NB4 (cell line): ENCODE measurements at regions not wholly inside any gene's neighbourhood (a gene's known extent, or its start where the extent isn't known, plus 50 kb on each side); places are given as distances from the start of the nearest gene placed in this dataset.

Experiments
- MAX ChIP-seq: IDR thresholded peaks from 2 replicates; pipeline ENCODE4 v1.6.1; 2011; ENCODE audit warnings: low read depth, low read length
- POLR2A ChIP-seq: IDR thresholded peaks from 2 replicates; pipeline ENCODE4 v1.6.1; 2011; ENCODE audit warnings: mild to moderate bottlenecking; ENCODE audit not compliant: insufficient read length; ENCODE audit errors: extremely low read depth
- TF ChIP-seq, protein P1 (sequence below): IDR thresholded peaks from one replicate; pipeline ENCODE4 v1.5.1; 2012; ENCODE audit warnings: low read depth, low read length

DNA sequence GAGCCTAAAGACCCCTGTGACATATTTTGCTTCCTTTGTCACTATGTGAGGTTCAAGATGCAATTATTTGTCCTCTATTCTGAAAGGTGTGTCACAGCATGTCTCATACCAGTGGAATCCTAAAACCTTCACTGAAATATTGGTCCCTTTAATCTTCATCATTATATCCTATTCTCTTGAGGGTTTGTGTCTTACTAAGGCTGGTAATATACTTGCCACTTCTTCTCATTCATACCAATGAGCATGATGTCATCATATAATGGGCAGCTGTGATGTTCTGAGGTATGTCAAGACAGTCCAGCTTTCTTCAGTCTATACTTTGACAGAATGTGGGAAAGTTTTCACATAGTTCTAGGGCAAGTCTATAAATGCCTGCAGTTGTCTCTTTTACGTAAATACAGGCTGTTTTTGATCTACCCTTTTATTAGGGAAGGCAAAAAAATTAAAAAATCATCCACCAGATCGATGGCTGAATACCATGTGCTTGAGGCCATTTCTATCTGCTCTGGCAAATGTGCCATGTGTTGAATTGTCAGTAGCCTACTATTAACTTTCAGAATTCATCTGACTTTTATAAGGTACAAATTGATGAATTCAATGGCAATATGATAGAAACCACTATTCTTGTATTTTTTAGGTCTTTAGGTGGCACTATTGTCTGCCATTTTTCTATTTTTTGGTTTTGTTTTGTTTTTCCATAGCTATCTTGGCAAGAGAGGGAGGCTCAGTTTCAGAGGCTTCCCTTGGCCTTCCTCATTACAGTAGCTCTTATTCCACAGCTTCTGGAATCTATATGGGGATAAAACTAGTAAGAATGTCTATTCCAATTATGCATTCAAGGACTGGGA, 209.0 kb downstream of the PPARGC1A start:
- TF ChIP-seq, protein P1, sequence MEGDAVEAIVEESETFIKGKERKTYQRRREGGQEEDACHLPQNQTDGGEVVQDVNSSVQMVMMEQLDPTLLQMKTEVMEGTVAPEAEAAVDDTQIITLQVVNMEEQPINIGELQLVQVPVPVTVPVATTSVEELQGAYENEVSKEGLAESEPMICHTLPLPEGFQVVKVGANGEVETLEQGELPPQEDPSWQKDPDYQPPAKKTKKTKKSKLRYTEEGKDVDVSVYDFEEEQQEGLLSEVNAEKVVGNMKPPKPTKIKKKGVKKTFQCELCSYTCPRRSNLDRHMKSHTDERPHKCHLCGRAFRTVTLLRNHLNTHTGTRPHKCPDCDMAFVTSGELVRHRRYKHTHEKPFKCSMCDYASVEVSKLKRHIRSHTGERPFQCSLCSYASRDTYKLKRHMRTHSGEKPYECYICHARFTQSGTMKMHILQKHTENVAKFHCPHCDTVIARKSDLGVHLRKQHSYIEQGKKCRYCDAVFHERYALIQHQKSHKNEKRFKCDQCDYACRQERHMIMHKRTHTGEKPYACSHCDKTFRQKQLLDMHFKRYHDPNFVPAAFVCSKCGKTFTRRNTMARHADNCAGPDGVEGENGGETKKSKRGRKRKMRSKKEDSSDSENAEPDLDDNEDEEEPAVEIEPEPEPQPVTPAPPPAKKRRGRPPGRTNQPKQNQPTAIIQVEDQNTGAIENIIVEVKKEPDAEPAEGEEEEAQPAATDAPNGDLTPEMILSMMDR: no peak
- TF ChIP-seq POLR2A: no peak
- TF ChIP-seq MAX: no peak
